Endothelial cell of umbilical vein (primary cell): ENCODE measurements at regions not wholly inside any gene's neighbourhood (a gene's known extent, or its start where the extent isn't known, plus 50 kb on each side); places are given as distances from the start of the nearest gene placed in this dataset.

Source experiments
- BruUV-seq: library from RNA; stranded (reverse); fragments of 400-500 nt; replicated peaks from 2 replicates; lab custom pipeline; 2021; lab: Mats Ljungman, UMichigan
- CTCF ChIA-PET: fragments of 300-600, 350-600 bp; sonication (Branson Sonifier 250); formaldehyde crosslinking; loops from one replicate; lab custom pipeline; 2021; ENCODE audit warnings: antibody characterized with exemption, inconsistent platforms; lab: Charles Lee
- POLR2A ChIA-PET: fragments of 300-600, 350-600 bp; sonication (Branson Sonifier 250); formaldehyde crosslinking; loops from one replicate; lab custom pipeline; 2021; ENCODE audit warnings: antibody characterized with exemption, inconsistent platforms; lab: Charles Lee
- DNase-seq: peaks from one replicate; pipeline ENCODE4 v3.0.0-alpha.2; 2011; ENCODE audit warnings: low read depth, low spot score
- FAIRE-seq: peaks from 2 replicates; lab custom pipeline; 2011; peaks lifted over from hg19 to GRCh38; lab: Jason Lieb, UNC
- H2AFZ ChIP-seq: 2 replicates; pipeline ENCODE4 v1.6.0; 2012; ENCODE audit warnings: low read depth, low read length, control low read depth, inconsistent platforms
- H3K27ac ChIP-seq: 2 replicates; pipeline ENCODE4 v1.5.1; 2011; ENCODE audit warnings: low read depth, mild to moderate bottlenecking, control low read depth, low read length, moderate library complexity; ENCODE audit not compliant: insufficient read depth
- H3K27me3 ChIP-seq, 2 experiments: 2 replicates each; pipeline versions ENCODE4 v1.6.0 to v1.6.1; 2011; ENCODE audit warnings: low read length in 2 of 2, mixed read lengths in 1 of 2; ENCODE audit not compliant: control insufficient read depth in 2 of 2, insufficient read depth in 2 of 2
- H3K36me3 ChIP-seq, 2 experiments: 2 replicates in 1 of 2; 3 replicates in 1 of 2; pipeline ENCODE4 v1.5.1; 2011; ENCODE audit warnings: low read length in 2 of 2, mild to moderate bottlenecking in 1 of 2, moderate library complexity in 1 of 2; ENCODE audit not compliant: control insufficient read depth in 2 of 2, insufficient read depth in 2 of 2; ENCODE audit errors: extremely low read depth in 1 of 2
- H3K4me1 ChIP-seq: 3 replicates; pipeline ENCODE4 v1.5.1; 2011; ENCODE audit warnings: mild to moderate bottlenecking, low read length; ENCODE audit not compliant: control insufficient read depth, insufficient read depth; ENCODE audit errors: extremely low read depth
- H3K4me2 ChIP-seq: 2 replicates; pipeline ENCODE4 v1.6.1; 2011; ENCODE audit warnings: low read length, control low read depth, mixed read lengths; ENCODE audit not compliant: insufficient read depth
- H3K4me3 ChIP-seq, 3 experiments: fragments of 200-600 bp in 1 of 3; sonication (generic), shearing (Covaris generic) in 1 of 3; replicated peaks in 1 of 3; 2 replicates each; pipeline ENCODE4 v1.5.1; 2011 to 2016; ENCODE audit warnings: control low read depth in 3 of 3, low read length in 3 of 3, mild to moderate bottlenecking in 2 of 3, inconsistent platforms in 1 of 3, low read depth in 1 of 3, moderate library complexity in 1 of 3; ENCODE audit not compliant: insufficient read depth in 1 of 3
- H3K79me2 ChIP-seq: 2 replicates; pipeline ENCODE4 v1.6.0; 2012; ENCODE audit warnings: low read length, inconsistent platforms; ENCODE audit not compliant: control insufficient read depth, insufficient read depth
- H3K9ac ChIP-seq: replicated peaks from 2 replicates; pipeline ENCODE3; 2011; ENCODE audit warnings: low read length, control low read depth; ENCODE audit not compliant: insufficient read depth; ENCODE audit errors: extremely low read depth
- H3K9me1 ChIP-seq: replicated peaks from 3 replicates; pipeline ENCODE4 v1.6.0; 2011; ENCODE audit warnings: mild to moderate bottlenecking, low read length; ENCODE audit not compliant: control insufficient read depth, insufficient read depth; ENCODE audit errors: extremely low read depth
- H3K9me3 ChIP-seq: replicated peaks from 2 replicates; pipeline ENCODE4 v1.5.1; 2012; ENCODE audit warnings: low read length, inconsistent platforms; ENCODE audit not compliant: control insufficient read depth, insufficient read depth
- H4K20me1 ChIP-seq: replicated peaks from 2 replicates; pipeline ENCODE3; 2011; ENCODE audit warnings: mild to moderate bottlenecking, low read length; ENCODE audit not compliant: control insufficient read depth, insufficient read depth; ENCODE audit errors: extremely low read depth
- CTCF ChIP-seq, 2 donors: IDR thresholded peaks; 1 replicate in 1 of 2; 2 replicates in 1 of 2; pipeline ENCODE4 v1.5.1; 2011; ENCODE audit warnings: low read length in 2 of 2, mild to moderate bottlenecking in 2 of 2, moderate library complexity in 2 of 2, control low read depth in 1 of 2, inconsistent platforms in 1 of 2, low read depth in 1 of 2; ENCODE audit not compliant: insufficient read depth in 1 of 2; ENCODE audit errors: extremely low read depth in 1 of 2
- EZH2 ChIP-seq: IDR thresholded peaks from 2 replicates; pipeline ENCODE4 v1.6.1; 2012; ENCODE audit warnings: borderline replicate concordance, low read depth, mild to moderate bottlenecking, moderate library complexity, low read length, inconsistent platforms; ENCODE audit not compliant: severe bottlenecking
- FOS ChIP-seq: IDR thresholded peaks from 2 replicates; pipeline ENCODE4 v1.6.1; 2011; ENCODE audit warnings: mild to moderate bottlenecking, low read length, moderate library complexity, borderline replicate concordance; ENCODE audit not compliant: insufficient read depth
- GATA2 ChIP-seq: IDR thresholded peaks from 2 replicates; pipeline ENCODE4 v1.7.0; 2011; ENCODE audit warnings: low read depth, mild to moderate bottlenecking, moderate library complexity, mixed read lengths, low read length; ENCODE audit not compliant: insufficient read length, insufficient read depth
- JUN ChIP-seq: IDR thresholded peaks from 2 replicates; pipeline ENCODE4 v1.6.1; 2011; ENCODE audit warnings: borderline replicate concordance, low read depth; ENCODE audit not compliant: insufficient read length, insufficient read depth
- MAX ChIP-seq: IDR thresholded peaks from 2 replicates; pipeline ENCODE4 v1.6.1; 2011; ENCODE audit not compliant: insufficient read depth, insufficient read length
- MYC ChIP-seq: IDR thresholded peaks from one replicate; pipeline ENCODE4 v1.6.1; 2011; ENCODE audit warnings: mild to moderate bottlenecking, low read depth, low read length
- POLR2A ChIP-seq: IDR thresholded peaks from 2 replicates; pipeline ENCODE4 v1.6.1; 2012; ENCODE audit warnings: low read depth, mild to moderate bottlenecking, control low read depth, low read length
- POLR2AphosphoS5 ChIP-seq: IDR thresholded peaks from 2 replicates; pipeline ENCODE4 v1.6.1; 2012; ENCODE audit warnings: low read depth, mild to moderate bottlenecking, control low read depth, low read length, moderate library complexity; ENCODE audit not compliant: insufficient read depth
- dilution Hi-C: fragments of 300-500 bp; cut with MboI; formaldehyde crosslinking; loops from one replicate; pipeline ENCODE4 v1.15.0; 2019; ENCODE audit warnings: low sequenced_read_pairs; ENCODE audit not compliant: extremely low pct_ligation_motif_present
- intact Hi-C: fragments of 100-400 bp; cut with micrococcal nuclease; formaldehyde crosslinking; loops from one replicate; pipeline ENCODE4 v1.10.0; 2022

GRCh38 chr2:2662037-2662846 lies 331.2 kb upstream of the MYT1L start:
- no peak overlapping the region for H3K4me2 ChIP-seq
- no peaks in the 10 kb centered on the region for H3K79me2 ChIP-seq
- H3K9me3 ChIP-seq: peaks cover 2% of the 10 kb centered on the region
- BruUV-seq: no TSS peak
- H2AFZ ChIP-seq: no peak overlapping the region
- CTCF ChIA-PET: no interaction called here
- H3K4me3 ChIP-seq: no peak overlapping the region
- no peaks in the 10 kb centered on the region for H3K4me1 ChIP-seq
- DNase-seq (no peak), FAIRE-seq (no peak)
- H3K9ac ChIP-seq: no peak overlapping the region
- H3K36me3 ChIP-seq: no peaks in the 10 kb centered on the region
- dilution Hi-C loops: no loop called here
- intact Hi-C loops: no loop called here
- H3K27me3 ChIP-seq: no peaks in the 10 kb centered on the region
- TF ChIP-seq POLR2AphosphoS5: no peak
- no peak for TF ChIP-seq POLR2A
- no peak for TF ChIP-seq GATA2
- no peak for TF ChIP-seq FOS
- no peak for TF ChIP-seq EZH2
- TF ChIP-seq MAX: no peak
- no peak for TF ChIP-seq MYC
- TF ChIP-seq JUN: no peak
- TF ChIP-seq CTCF (IDR thresholded peaks at IDR 0.05; ENCODE audit: extremely low read depth in 1 of 2, insufficient read depth in 1 of 2, low read depth in 1 of 2, low read length in 2 of 2): no peak
- H3K9me1 ChIP-seq: no peaks in the 10 kb centered on the region
- POLR2A ChIA-PET: no interaction called here
- H3K27ac ChIP-seq: no peak overlapping the region
- H4K20me1 ChIP-seq: no peaks in the 10 kb centered on the region
